T-helper 2 cell treated with Interferon-gamma antibody and Interleukin-4, amounts not matched to agents 5 μg/mL and 100 μg/mL, for 36 hours (primary cell): ENCODE measurements at regions not wholly inside any gene's neighbourhood (a gene's known extent, or its start where the extent isn't known, plus 50 kb on each side); places are given as distances from the start of the nearest gene placed in this dataset.
"Not testable (repeated sequence)": the region's sequence is repeated elsewhere in the genome, so short reads cannot be mapped to it uniquely, and the experiment has no call there.

Experiments used
- DNase-seq: peaks from one replicate; pipeline ENCODE4 v3.0.0; 2021; ENCODE audit warnings: low spot score
- H3K27ac Mint-ChIP-seq: one replicate; pipeline ENCODE4 v1.8.0; 2021; ENCODE audit warnings: mild to moderate bottlenecking, mixed read lengths
- H3K27me3 Mint-ChIP-seq: one replicate; pipeline ENCODE4 v1.8.0; 2021; ENCODE audit warnings: low read depth, mixed read lengths
- H3K36me3 Mint-ChIP-seq: one replicate; pipeline ENCODE4 v1.8.0; 2021; ENCODE audit warnings: low read depth, mixed read lengths
- H3K4me1 Mint-ChIP-seq: one replicate; pipeline ENCODE4 v1.8.0; 2021; ENCODE audit warnings: low read depth, mixed read lengths
- H3K4me3 Mint-ChIP-seq: one replicate; pipeline ENCODE4 v1.8.0; 2022; ENCODE audit warnings: mild to moderate bottlenecking, moderate library complexity, mixed read lengths
- H3K9me3 Mint-ChIP-seq: one replicate; pipeline ENCODE4 v1.8.0; 2021; ENCODE audit warnings: mixed read lengths

- no peak overlapping the region for H3K4me3 Mint-ChIP-seq
- no peak overlapping the region for H3K27ac Mint-ChIP-seq
- H3K36me3 Mint-ChIP-seq: no peaks in the 10 kb centered on the region
- no peaks in the 10 kb centered on the region for H3K27me3 Mint-ChIP-seq
- no peak for DNase-seq
- H3K4me1 Mint-ChIP-seq: no peaks in the 10 kb centered on the region
- H3K9me3 Mint-ChIP-seq: no peaks in the 10 kb centered on the region
Measured at GRCh38 chr4:158122501-158122900, 50.3 kb downstream of the GASK1B start.

- Mint-ChIP-seq H3K4me3 (no peak overlapping the region), H3K4me1 (no peaks in the 10 kb centered on the region), H3K9me3 (no peaks in the 10 kb centered on the region), H3K27me3 (no peaks in the 10 kb centered on the region), H3K36me3 (no peaks in the 10 kb centered on the region), H3K27ac (no peak overlapping the region)
- no peak for DNase-seq
Measured at GRCh38 chr4:158121161-158121579, 51.7 kb downstream of the GASK1B start.

- H3K27me3 Mint-ChIP-seq, DNase-seq, H3K36me3 Mint-ChIP-seq, H3K4me1 Mint-ChIP-seq, H3K27ac Mint-ChIP-seq, H3K4me3 Mint-ChIP-seq, H3K9me3 Mint-ChIP-seq: not testable (repeated sequence)
Measured at GRCh38 chr4:158120645-158121151, 52.1 kb downstream of the GASK1B start.

GRCh38 chr4:158112611-158113010, 60.2 kb downstream of the GASK1B start:
- no peaks in the 10 kb centered on the region for H3K27me3 Mint-ChIP-seq
- no peaks in the 10 kb centered on the region for H3K9me3 Mint-ChIP-seq
- H3K27ac Mint-ChIP-seq: no peak overlapping the region
- H3K4me3 Mint-ChIP-seq: no peak overlapping the region
- no peak for DNase-seq
- no peaks in the 10 kb centered on the region for H3K36me3 Mint-ChIP-seq
- H3K4me1 Mint-ChIP-seq: no peaks in the 10 kb centered on the region

GRCh38 chr4:158111241-158111640, 61.6 kb downstream of the GASK1B start:
- Mint-ChIP-seq H3K4me3 (no peak overlapping the region), H3K27ac (no peak overlapping the region), H3K4me1 (no peaks in the 10 kb centered on the region), H3K9me3 (no peaks in the 10 kb centered on the region), H3K27me3 (no peaks in the 10 kb centered on the region), H3K36me3 (no peaks in the 10 kb centered on the region)
- DNase-seq: no peak

GRCh38 chr4:158102904-158103303, 69.9 kb downstream of the GASK1B start:
- Mint-ChIP-seq H3K4me3 (no peak overlapping the region), H3K27me3 (no peaks in the 10 kb centered on the region), H3K9me3 (no peaks in the 10 kb centered on the region), H3K4me1 (no peaks in the 10 kb centered on the region), H3K36me3 (no peaks in the 10 kb centered on the region), H3K27ac (no peak overlapping the region)
- DNase-seq: no peak

GRCh38 chr4:158099686-158100085, 73.1 kb downstream of the GASK1B start:
- H3K9me3 Mint-ChIP-seq: no peaks in the 10 kb centered on the region
- no peaks in the 10 kb centered on the region for H3K27me3 Mint-ChIP-seq
- H3K4me3 Mint-ChIP-seq: no peak overlapping the region
- no peak for DNase-seq
- H3K4me1 Mint-ChIP-seq: no peaks in the 10 kb centered on the region
- no peaks in the 10 kb centered on the region for H3K36me3 Mint-ChIP-seq
- no peak overlapping the region for H3K27ac Mint-ChIP-seq

GRCh38 chr4:158098802-158099201, 74.0 kb downstream of the GASK1B start:
- Mint-ChIP-seq H3K27me3 (no peaks in the 10 kb centered on the region), H3K36me3 (no peaks in the 10 kb centered on the region), H3K27ac (no peak overlapping the region), H3K9me3 (no peaks in the 10 kb centered on the region), H3K4me3 (no peak overlapping the region), H3K4me1 (no peaks in the 10 kb centered on the region)
- no peak for DNase-seq

- H3K9me3 Mint-ChIP-seq: no peaks in the 10 kb centered on the region
- H3K36me3 Mint-ChIP-seq: no peaks in the 10 kb centered on the region
- no peaks in the 10 kb centered on the region for H3K4me1 Mint-ChIP-seq
- no peak for DNase-seq
- no peaks in the 10 kb centered on the region for H3K27me3 Mint-ChIP-seq
- no peak overlapping the region for H3K27ac Mint-ChIP-seq
- H3K4me3 Mint-ChIP-seq: no peak overlapping the region
Measured at GRCh38 chr4:158094413-158095134, 78.3 kb downstream of the GASK1B start.

GRCh38 chr4:158090323-158090722, 82.5 kb downstream of the GASK1B start:
- no peaks in the 10 kb centered on the region for H3K36me3 Mint-ChIP-seq
- no peaks in the 10 kb centered on the region for H3K9me3 Mint-ChIP-seq
- no peak overlapping the region for H3K27ac Mint-ChIP-seq
- no peak overlapping the region for H3K4me3 Mint-ChIP-seq
- no peaks in the 10 kb centered on the region for H3K27me3 Mint-ChIP-seq
- no peak for DNase-seq
- H3K4me1 Mint-ChIP-seq: no peaks in the 10 kb centered on the region

- not testable (repeated sequence) for H3K9me3 Mint-ChIP-seq, H3K4me3 Mint-ChIP-seq, H3K4me1 Mint-ChIP-seq, H3K27me3 Mint-ChIP-seq, H3K36me3 Mint-ChIP-seq, DNase-seq, H3K27ac Mint-ChIP-seq
Measured at GRCh38 chr4:158089897-158090296, 82.9 kb downstream of the GASK1B start.

GRCh38 chr4:158080354-158080753, 92.5 kb downstream of the GASK1B start:
- H3K4me1 Mint-ChIP-seq: no peaks in the 10 kb centered on the region
- H3K4me3 Mint-ChIP-seq: no peak overlapping the region
- no peak overlapping the region for H3K27ac Mint-ChIP-seq
- no peaks in the 10 kb centered on the region for H3K27me3 Mint-ChIP-seq
- DNase-seq: no peak
- no peaks in the 10 kb centered on the region for H3K36me3 Mint-ChIP-seq
- no peaks in the 10 kb centered on the region for H3K9me3 Mint-ChIP-seq

GRCh38 chr4:158079661-158080060, 93.2 kb downstream of the GASK1B start:
- Mint-ChIP-seq H3K4me3 (no peak overlapping the region), H3K36me3 (no peaks in the 10 kb centered on the region), H3K4me1 (no peaks in the 10 kb centered on the region), H3K27me3 (no peaks in the 10 kb centered on the region), H3K27ac (no peak overlapping the region), H3K9me3 (no peaks in the 10 kb centered on the region)
- DNase-seq: no peak

- H3K4me1 Mint-ChIP-seq: no peaks in the 10 kb centered on the region
Measured at GRCh38 chr4:158077835-158078234, 95.0 kb downstream of the GASK1B start.

GRCh38 chr4:158074851-158075250, 98.0 kb downstream of the GASK1B start:
- Mint-ChIP-seq H3K9me3 (no peaks in the 10 kb centered on the region), H3K27me3 (no peaks in the 10 kb centered on the region), H3K4me3 (no peak overlapping the region), H3K4me1 (no peaks in the 10 kb centered on the region), H3K36me3 (no peaks in the 10 kb centered on the region), H3K27ac (no peak overlapping the region)
- no peak for DNase-seq

More at GRCh38 chr4:158077835-158078234, 95.0 kb downstream of the GASK1B start:
- no peaks in the 10 kb centered on the region for H3K27me3 Mint-ChIP-seq
- H3K36me3 Mint-ChIP-seq: no peaks in the 10 kb centered on the region
- no peak overlapping the region for H3K27ac Mint-ChIP-seq
- H3K9me3 Mint-ChIP-seq: no peaks in the 10 kb centered on the region
- DNase-seq: no peak
- H3K4me3 Mint-ChIP-seq: no peak overlapping the region
